Mesenchymal stem cell (in vitro differentiated cells and primary cell): ENCODE measurements at regions not wholly inside any gene's neighbourhood (a gene's known extent, or its start where the extent isn't known, plus 50 kb on each side); places are given as distances from the start of the nearest gene placed in this dataset.

Source experiments
- DNase-seq: peaks from one replicate; pipeline ENCODE4 v3.0.0-alpha.2; 2013
- H2AFZ ChIP-seq: one replicate; pipeline ENCODE4 v1.6.1; 2013; ENCODE audit warnings: low read depth, mild to moderate bottlenecking, control low read depth, inconsistent platforms, low read length, moderate library complexity
- H2AK5ac ChIP-seq: 2 replicates; pipeline ENCODE4 v1.6.1; 2013; ENCODE audit warnings: low read length, moderate library complexity, mild to moderate bottlenecking, inconsistent platforms; ENCODE audit not compliant: severe bottlenecking
- H2BK120ac ChIP-seq: one replicate; pipeline ENCODE4 v1.6.1; 2013; ENCODE audit warnings: low read depth, mild to moderate bottlenecking, inconsistent platforms, low read length, moderate library complexity
- H2BK12ac ChIP-seq, 2 experiments: one replicate each; pipeline ENCODE4 v1.6.1; 2013; ENCODE audit warnings: inconsistent platforms in 2 of 2, low read length in 2 of 2, mild to moderate bottlenecking in 2 of 2, moderate library complexity in 2 of 2, control low read depth in 1 of 2
- H2BK15ac ChIP-seq: one replicate; pipeline ENCODE4 v1.6.1; 2013; ENCODE audit warnings: mild to moderate bottlenecking, low read depth, inconsistent platforms; ENCODE audit not compliant: poor library complexity, severe bottlenecking
- H2BK5ac ChIP-seq: 2 replicates; pipeline ENCODE4 v1.6.1; 2013; ENCODE audit warnings: low read depth, mild to moderate bottlenecking, low read length, control low read depth, inconsistent platforms; ENCODE audit not compliant: poor library complexity, severe bottlenecking
- H3K14ac ChIP-seq, 2 experiments: one replicate each; pipeline ENCODE4 v1.6.1; 2013; ENCODE audit warnings: inconsistent platforms in 2 of 2, low read length in 2 of 2, control low read depth in 1 of 2, mild to moderate bottlenecking in 1 of 2, moderate library complexity in 1 of 2
- H3K18ac ChIP-seq, 2 experiments: one replicate each; pipeline ENCODE4 v1.6.1; 2013; ENCODE audit warnings: inconsistent platforms in 2 of 2, low read length in 2 of 2, control low read depth in 1 of 2, low read depth in 1 of 2, mild to moderate bottlenecking in 1 of 2
- H3K23ac ChIP-seq, 2 experiments: one replicate each; pipeline ENCODE4 v1.6.1; 2013; ENCODE audit warnings: inconsistent platforms in 2 of 2, low read length in 2 of 2, mild to moderate bottlenecking in 2 of 2, moderate library complexity in 2 of 2, control low read depth in 1 of 2
- H3K27ac ChIP-seq: 2 replicates; pipeline ENCODE4 v1.5.1; 2013; ENCODE audit warnings: mild to moderate bottlenecking, moderate library complexity, low read length, control low read depth, inconsistent platforms; ENCODE audit not compliant: poor library complexity, severe bottlenecking
- H3K27me3 ChIP-seq, 2 experiments: 2 replicates each; pipeline versions ENCODE4 v1.6.1 to v1.7.0; 2013; ENCODE audit warnings: low read length in 2 of 2, mild to moderate bottlenecking in 2 of 2, moderate library complexity in 2 of 2, control low read depth in 1 of 2, inconsistent platforms in 1 of 2; ENCODE audit not compliant: control insufficient read depth in 1 of 2, insufficient read depth in 1 of 2
- H3K36me3 ChIP-seq, 2 experiments: 2 replicates each; pipeline versions ENCODE4 v1.6.1 to v1.7.0; 2013; ENCODE audit warnings: low read length in 2 of 2, control low read depth in 1 of 2, inconsistent platforms in 1 of 2, low read depth in 1 of 2, mild to moderate bottlenecking in 1 of 2; ENCODE audit not compliant: insufficient read depth in 2 of 2, control insufficient read depth in 1 of 2
- H3K4ac ChIP-seq, 2 experiments: one replicate each; pipeline ENCODE4 v1.6.1; 2013; ENCODE audit warnings: inconsistent platforms in 2 of 2, low read length in 2 of 2, mild to moderate bottlenecking in 2 of 2, moderate library complexity in 2 of 2, control low read depth in 1 of 2, low read depth in 1 of 2
- H3K4me1 ChIP-seq: 2 replicates; pipeline ENCODE4 v1.6.1; 2013; ENCODE audit warnings: low read depth, low read length, control low read depth; ENCODE audit not compliant: control insufficient read depth, insufficient read depth
- H3K4me2 ChIP-seq: 2 replicates; pipeline ENCODE4 v1.6.1; 2013; ENCODE audit warnings: low read length, mild to moderate bottlenecking, inconsistent platforms; ENCODE audit not compliant: poor library complexity, severe bottlenecking
- H3K4me3 ChIP-seq, 2 experiments: 2 replicates each; pipeline versions ENCODE4 v1.5.1 to v1.7.0; 2013; ENCODE audit warnings: low read length in 2 of 2, mild to moderate bottlenecking in 2 of 2, control low read depth in 1 of 2, low read depth in 1 of 2; ENCODE audit not compliant: insufficient read depth in 1 of 2
- H3K79me1 ChIP-seq: replicated peaks from 2 replicates; pipeline ENCODE4 v1.6.1; 2013; ENCODE audit warnings: mild to moderate bottlenecking, control low read depth, low read length, inconsistent platforms; ENCODE audit not compliant: poor library complexity, severe bottlenecking
- H3K9ac ChIP-seq: 2 replicates; pipeline ENCODE4 v1.7.0; 2013; ENCODE audit warnings: mild to moderate bottlenecking, low read length, moderate library complexity
- H3K9me3 ChIP-seq: 2 replicates; pipeline ENCODE4 v1.7.0; 2013; ENCODE audit warnings: mild to moderate bottlenecking, low read length; ENCODE audit not compliant: control insufficient read depth
- H4K8ac ChIP-seq: one replicate; pipeline ENCODE4 v1.6.1; 2013; ENCODE audit warnings: inconsistent platforms, mild to moderate bottlenecking, low read length, moderate library complexity
- H4K91ac ChIP-seq: one replicate; pipeline ENCODE4 v1.6.1; 2013; ENCODE audit warnings: mild to moderate bottlenecking, low read length, inconsistent platforms
- WGBS: methylation state at CpG from one replicate; pipeline ENCODE4 v1.1.7; 2013; ENCODE audit warnings: mixed read lengths; 5-methylcytosine and 5-hydroxymethylcytosine counted together

- no peaks in the 10 kb centered on the region for H3K79me1 ChIP-seq
- no peaks in the 10 kb centered on the region for H3K9me3 ChIP-seq
- no peak overlapping the region for H3K4ac ChIP-seq
- no peak overlapping the region for H2AFZ ChIP-seq
- no peak overlapping the region for H3K4me3 ChIP-seq
- H3K27ac ChIP-seq = no peak overlapping the region
- peaks cover 10 to 16% of the 10 kb centered on the region in 2 experiments for H3K27me3 ChIP-seq
- no peak overlapping the region for H2BK120ac ChIP-seq
- H3K18ac ChIP-seq = no peak overlapping the region
- H3K23ac ChIP-seq = no peak overlapping the region
- no peak for DNase-seq
- H4K91ac ChIP-seq = no peak overlapping the region
- no peak overlapping the region for H4K8ac ChIP-seq
- H3K9ac ChIP-seq = no peak overlapping the region
- no peak overlapping the region for H3K14ac ChIP-seq
- H2AK5ac ChIP-seq = no peak overlapping the region
- H2BK5ac ChIP-seq = no peak overlapping the region
- 53% methylated on average over 2 of the region's 2 CpGs for WGBS
- H2BK12ac ChIP-seq = no peak overlapping the region
- H2BK15ac ChIP-seq = no peak overlapping the region
- no peaks in the 10 kb centered on the region for H3K4me1 ChIP-seq
- H3K36me3 ChIP-seq = no peaks in the 10 kb centered on the region
- no peak overlapping the region for H3K4me2 ChIP-seq
Observed at GRCh38 chr3:70657454-70657853, 345.0 kb upstream of the MDFIC2 start.

DNA sequence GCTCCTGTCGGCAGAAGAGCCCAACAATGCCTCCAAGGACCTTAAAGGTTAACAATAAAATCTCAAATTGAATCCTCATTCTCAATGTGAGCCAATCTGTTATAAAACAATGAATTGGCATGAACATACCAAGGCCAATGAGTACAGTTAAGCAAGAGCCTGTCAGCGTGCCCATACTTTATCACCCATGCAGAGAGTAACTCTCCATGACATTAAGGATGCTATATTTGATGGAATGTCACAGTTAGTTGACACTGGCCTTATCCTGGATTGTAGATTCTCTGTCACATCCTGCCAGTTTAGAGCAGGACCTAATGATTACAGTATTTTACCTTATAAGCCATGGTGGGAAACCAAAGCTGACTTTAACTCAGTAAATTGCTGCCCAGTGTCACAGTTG, 335.4 kb upstream of the MDFIC2 start:
- H3K4me1 ChIP-seq = no peaks in the 10 kb centered on the region
- H2BK12ac ChIP-seq = no peak overlapping the region
- no peak overlapping the region for H2AFZ ChIP-seq
- no peaks in the 10 kb centered on the region for H3K79me1 ChIP-seq
- H2BK5ac ChIP-seq = no peak overlapping the region
- peaks cover 0 to 3% of the 10 kb centered on the region in 2 experiments for H3K27me3 ChIP-seq
- no peak overlapping the region for H2BK15ac ChIP-seq
- H3K18ac ChIP-seq = no peak overlapping the region
- DNase-seq = no peak
- no peaks in the 10 kb centered on the region for H3K36me3 ChIP-seq
- no peak overlapping the region for H3K23ac ChIP-seq
- no peak overlapping the region for H4K8ac ChIP-seq
- no peak overlapping the region for H3K4me3 ChIP-seq
- H3K27ac ChIP-seq = no peak overlapping the region
- WGBS = 80% methylated on average over 1 of the region's 2 CpGs
- no peak overlapping the region for H3K9ac ChIP-seq
- H2AK5ac ChIP-seq = no peak overlapping the region
- H3K14ac ChIP-seq = no peak overlapping the region
- no peak overlapping the region for H2BK120ac ChIP-seq
- no peak overlapping the region for H3K4ac ChIP-seq
- no peak overlapping the region for H3K4me2 ChIP-seq
- no peak overlapping the region for H4K91ac ChIP-seq
- no peaks in the 10 kb centered on the region for H3K9me3 ChIP-seq

- Histone ChIP-seq H3K18ac (no peak overlapping the region), H2BK5ac (no peak overlapping the region), H4K8ac (no peak overlapping the region), H3K4ac (no peak overlapping the region), H3K27ac (no peak overlapping the region), H2AFZ (no peak overlapping the region), H2BK15ac (no peak overlapping the region), H3K23ac (no peak overlapping the region), H3K9ac (no peak overlapping the region), H4K91ac (no peak overlapping the region), H3K14ac (no peak overlapping the region), H3K36me3 (no peaks in the 10 kb centered on the region), H3K4me1 (no peaks in the 10 kb centered on the region), H3K79me1 (no peaks in the 10 kb centered on the region), H2BK12ac (no peak overlapping the region), H3K4me3 (no peak overlapping the region), H2BK120ac (no peak overlapping the region), H3K27me3 (no peaks in the 10 kb centered on the region), H3K9me3 (no peaks in the 10 kb centered on the region), H3K4me2 (no peak overlapping the region), H2AK5ac (no peak overlapping the region)
- no peak for DNase-seq
- 90% methylated on average over 2 of the region's 2 CpGs for WGBS
Observed at GRCh38 chr3:70647094-70647493, 334.7 kb upstream of the MDFIC2 start.

GRCh38 chr3:70646635-70647034, 334.2 kb upstream of the MDFIC2 start:
- Histone ChIP-seq H4K8ac (no peak overlapping the region), H3K23ac (no peak overlapping the region), H3K4me2 (no peak overlapping the region), H3K4me1 (no peaks in the 10 kb centered on the region), H2AK5ac (no peak overlapping the region), H4K91ac (no peak overlapping the region), H3K9ac (no peak overlapping the region), H3K4me3 (no peak overlapping the region), H3K27ac (no peak overlapping the region), H3K9me3 (no peaks in the 10 kb centered on the region), H2BK120ac (no peak overlapping the region), H3K27me3 (no peaks in the 10 kb centered on the region), H3K4ac (no peak overlapping the region), H2AFZ (no peak overlapping the region), H3K36me3 (no peaks in the 10 kb centered on the region), H2BK12ac (no peak overlapping the region), H3K79me1 (no peaks in the 10 kb centered on the region), H2BK15ac (no peak overlapping the region), H3K18ac (no peak overlapping the region), H3K14ac (no peak overlapping the region), H2BK5ac (no peak overlapping the region)
- DNase-seq = no peak
